GM12891 (cell line): ENCODE measurements at regions not wholly inside any gene's neighbourhood (a gene's known extent, or its start where the extent isn't known, plus 50 kb on each side); places are given as distances from the start of the nearest gene placed in this dataset.

Experiments
- POLR2A ChIP-seq: IDR thresholded peaks from 2 replicates; pipeline ENCODE4 v1.6.1; 2011; ENCODE audit warnings: low read depth, low read length, control low read depth
- POLR2AphosphoS5 ChIP-seq: IDR thresholded peaks from 2 replicates; pipeline ENCODE4 v1.6.1; 2011; ENCODE audit warnings: low read depth, low read length, control low read depth
- POU2F2 ChIP-seq: IDR thresholded peaks from 2 replicates; pipeline ENCODE4 v1.6.1; 2011; ENCODE audit warnings: low read depth, mild to moderate bottlenecking, control low read depth, low read length, moderate library complexity

DNA sequence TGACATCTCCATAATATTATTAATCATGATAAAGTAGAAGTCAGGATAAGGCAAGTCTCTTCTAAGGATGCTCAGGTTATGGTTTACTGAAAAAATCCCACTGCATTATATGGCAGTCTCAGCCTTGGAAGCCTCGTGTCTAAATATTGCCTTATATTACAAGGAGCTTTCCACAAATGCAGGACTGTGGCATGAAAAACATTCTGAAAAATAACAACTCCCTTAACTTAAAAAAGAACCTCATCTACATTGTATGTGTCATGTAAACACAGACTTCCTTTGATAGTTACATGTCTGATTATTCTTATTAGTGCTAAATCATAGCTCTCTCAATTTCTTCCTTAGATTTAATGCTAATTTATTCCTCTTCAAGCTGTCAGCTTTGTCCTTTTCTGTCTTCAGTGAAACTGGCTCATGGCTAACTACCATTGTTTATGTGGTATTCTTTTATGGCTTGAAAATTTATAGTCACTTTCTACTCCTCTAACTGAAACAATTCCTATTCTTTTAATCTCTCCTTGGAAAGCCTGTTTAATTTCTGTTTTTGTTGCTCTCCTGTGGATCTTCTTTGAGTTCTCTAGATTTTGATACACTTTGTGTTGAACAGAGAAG is 156.1 kb downstream of the KIF20B start:
- TF ChIP-seq POLR2AphosphoS5 (no peak), POU2F2 (no peak), POLR2A (no peak)
